Panc1 (cell line): ENCODE measurements at regions not wholly inside any gene's neighbourhood (a gene's known extent, or its start where the extent isn't known, plus 50 kb on each side); places are given as distances from the start of the nearest gene placed in this dataset.

Experiments
- ATAC-seq: fragments of 200-7000 bp; cut with Tn5 transposase; 2 replicates; pipeline ENCODE4 v1.9.1; 2020; ENCODE audit warnings: mild to moderate bottlenecking, moderate library complexity
- BruUV-seq: library from RNA; stranded (reverse); fragments of 400-500 nt; replicated peaks from 2 replicates; lab custom pipeline; 2021; lab: Mats Ljungman, UMichigan
- CTCF ChIA-PET: fragments of 300-600 bp; sonication (Branson Sonifier 250); formaldehyde crosslinking; loops from one replicate; lab custom pipeline; 2022; ENCODE audit warnings: antibody characterized with exemption; lab: Charles Lee
- POLR2A ChIA-PET: fragments of 300-600 bp; sonication (Branson Sonifier 250); formaldehyde crosslinking; loops from one replicate; lab custom pipeline; 2022; ENCODE audit warnings: antibody characterized with exemption; lab: Charles Lee
- DNase-seq: peaks from one replicate; pipeline ENCODE4 v3.0.0-alpha.2; 2010; ENCODE audit warnings: low read depth, low spot score
- H3K27ac ChIP-seq: 2 replicates; pipeline ENCODE4 v1.5.1; 2011; ENCODE audit warnings: mild to moderate bottlenecking, low read length, inconsistent platforms
- H3K27me3 ChIP-seq: fragments of 200-500 bp; sonication (Bioruptor generic); 2 replicates; pipeline ENCODE4 v1.6.0; 2014; ENCODE audit warnings: low read length, inconsistent platforms; ENCODE audit not compliant: control insufficient read depth, insufficient read depth
- H3K36me3 ChIP-seq: fragments of 200-500 bp; sonication (Bioruptor generic); 2 replicates; pipeline ENCODE4 v1.5.1; 2014; ENCODE audit warnings: inconsistent platforms, mild to moderate bottlenecking, low read length, moderate library complexity; ENCODE audit not compliant: control insufficient read depth, insufficient read depth
- H3K4me1 ChIP-seq: 2 replicates; pipeline ENCODE4 v1.5.1; 2011; ENCODE audit warnings: inconsistent platforms, mild to moderate bottlenecking, low read length, moderate library complexity; ENCODE audit not compliant: control insufficient read depth, insufficient read depth
- H3K4me3 ChIP-seq, 2 experiments: 2 replicates each; pipeline ENCODE4 v1.5.1; 2011 to 2012; ENCODE audit warnings: low read depth in 2 of 2, low read length in 2 of 2, mild to moderate bottlenecking in 2 of 2, inconsistent platforms in 1 of 2, moderate library complexity in 1 of 2
- H3K9me3 ChIP-seq: fragments of 200-500 bp; sonication (Bioruptor generic); 2 replicates; pipeline ENCODE4 v1.5.1; 2014; ENCODE audit warnings: low read depth, mild to moderate bottlenecking, inconsistent platforms, low read length, moderate library complexity; ENCODE audit not compliant: control insufficient read depth, insufficient read depth
- POLR2AphosphoS5 ChIP-seq: IDR thresholded peaks from 2 replicates; pipeline ENCODE4 v1.6.1; 2012; ENCODE audit warnings: mild to moderate bottlenecking, low read depth, low read length, moderate library complexity
- SIN3A ChIP-seq: IDR thresholded peaks from 2 replicates; pipeline ENCODE4 v1.6.1; 2012; ENCODE audit warnings: low read depth, mild to moderate bottlenecking, low read length, moderate library complexity, borderline replicate concordance; ENCODE audit not compliant: insufficient read depth
- TCF7L2 ChIP-seq: IDR thresholded peaks from 2 replicates; pipeline ENCODE4 v1.6.1; 2011; ENCODE audit warnings: mild to moderate bottlenecking, low read depth, low read length, inconsistent platforms
- in situ Hi-C: cut with HindIII; loops from 2 replicates; pipeline ENCODE4 v1.10.0; 2016; ENCODE audit warnings: low sequenced_read_pairs, low pct_unique_long_range_greater_than_20kb
- intact Hi-C: fragments of 100-400 bp; cut with micrococcal nuclease; formaldehyde crosslinking; loops from one replicate; pipeline ENCODE4 v1.10.0; 2022; ENCODE audit not compliant: unreplicated experiment
- TF ChIP-seq, protein P1 (sequence below): fragments of 450-650 bp; IDR thresholded peaks from 2 replicates; pipeline ENCODE4 v1.5.1; 2017; ENCODE audit warnings: mild to moderate bottlenecking
- TF ChIP-seq, protein P2 (sequence below), 2 experiments: IDR thresholded peaks; 2 replicates each; pipeline ENCODE4 v1.6.1; 2011 to 2012; ENCODE audit warnings: low read depth in 2 of 2, control low read depth in 1 of 2, low read length in 1 of 2, mild to moderate bottlenecking in 1 of 2, moderate library complexity in 1 of 2; ENCODE audit not compliant: insufficient read depth in 1 of 2

DNA sequence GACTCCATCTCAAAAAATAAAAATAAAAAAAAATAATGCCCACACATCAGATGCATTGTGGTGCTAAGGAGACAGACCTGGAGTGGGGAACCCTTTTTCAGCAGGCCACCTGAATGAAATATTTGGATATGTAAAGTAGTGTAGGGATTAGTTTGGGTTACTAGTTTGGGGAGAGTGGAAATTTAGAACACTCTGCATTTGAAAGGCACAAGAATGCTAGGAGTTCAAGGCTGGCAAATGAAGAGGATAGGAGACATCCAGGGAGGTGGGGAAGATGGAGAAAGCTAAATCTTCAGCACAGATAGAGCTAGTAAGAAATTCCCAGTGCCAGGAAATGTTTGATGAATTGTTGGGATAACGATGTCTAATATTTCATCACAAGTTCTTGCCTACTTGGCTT is 298.3 kb upstream of the ERCC4 start:
- no peak overlapping the region for H3K27ac ChIP-seq
- in situ Hi-C loops (no loop called here), intact Hi-C loops (no loop called here)
- DNase-seq: no peak
- TF ChIP-seq, protein P1, sequence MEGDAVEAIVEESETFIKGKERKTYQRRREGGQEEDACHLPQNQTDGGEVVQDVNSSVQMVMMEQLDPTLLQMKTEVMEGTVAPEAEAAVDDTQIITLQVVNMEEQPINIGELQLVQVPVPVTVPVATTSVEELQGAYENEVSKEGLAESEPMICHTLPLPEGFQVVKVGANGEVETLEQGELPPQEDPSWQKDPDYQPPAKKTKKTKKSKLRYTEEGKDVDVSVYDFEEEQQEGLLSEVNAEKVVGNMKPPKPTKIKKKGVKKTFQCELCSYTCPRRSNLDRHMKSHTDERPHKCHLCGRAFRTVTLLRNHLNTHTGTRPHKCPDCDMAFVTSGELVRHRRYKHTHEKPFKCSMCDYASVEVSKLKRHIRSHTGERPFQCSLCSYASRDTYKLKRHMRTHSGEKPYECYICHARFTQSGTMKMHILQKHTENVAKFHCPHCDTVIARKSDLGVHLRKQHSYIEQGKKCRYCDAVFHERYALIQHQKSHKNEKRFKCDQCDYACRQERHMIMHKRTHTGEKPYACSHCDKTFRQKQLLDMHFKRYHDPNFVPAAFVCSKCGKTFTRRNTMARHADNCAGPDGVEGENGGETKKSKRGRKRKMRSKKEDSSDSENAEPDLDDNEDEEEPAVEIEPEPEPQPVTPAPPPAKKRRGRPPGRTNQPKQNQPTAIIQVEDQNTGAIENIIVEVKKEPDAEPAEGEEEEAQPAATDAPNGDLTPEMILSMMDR: no peak
- TF ChIP-seq POLR2AphosphoS5 (no peak), TCF7L2 (no peak), SIN3A (no peak)
- TF ChIP-seq, protein P2, sequence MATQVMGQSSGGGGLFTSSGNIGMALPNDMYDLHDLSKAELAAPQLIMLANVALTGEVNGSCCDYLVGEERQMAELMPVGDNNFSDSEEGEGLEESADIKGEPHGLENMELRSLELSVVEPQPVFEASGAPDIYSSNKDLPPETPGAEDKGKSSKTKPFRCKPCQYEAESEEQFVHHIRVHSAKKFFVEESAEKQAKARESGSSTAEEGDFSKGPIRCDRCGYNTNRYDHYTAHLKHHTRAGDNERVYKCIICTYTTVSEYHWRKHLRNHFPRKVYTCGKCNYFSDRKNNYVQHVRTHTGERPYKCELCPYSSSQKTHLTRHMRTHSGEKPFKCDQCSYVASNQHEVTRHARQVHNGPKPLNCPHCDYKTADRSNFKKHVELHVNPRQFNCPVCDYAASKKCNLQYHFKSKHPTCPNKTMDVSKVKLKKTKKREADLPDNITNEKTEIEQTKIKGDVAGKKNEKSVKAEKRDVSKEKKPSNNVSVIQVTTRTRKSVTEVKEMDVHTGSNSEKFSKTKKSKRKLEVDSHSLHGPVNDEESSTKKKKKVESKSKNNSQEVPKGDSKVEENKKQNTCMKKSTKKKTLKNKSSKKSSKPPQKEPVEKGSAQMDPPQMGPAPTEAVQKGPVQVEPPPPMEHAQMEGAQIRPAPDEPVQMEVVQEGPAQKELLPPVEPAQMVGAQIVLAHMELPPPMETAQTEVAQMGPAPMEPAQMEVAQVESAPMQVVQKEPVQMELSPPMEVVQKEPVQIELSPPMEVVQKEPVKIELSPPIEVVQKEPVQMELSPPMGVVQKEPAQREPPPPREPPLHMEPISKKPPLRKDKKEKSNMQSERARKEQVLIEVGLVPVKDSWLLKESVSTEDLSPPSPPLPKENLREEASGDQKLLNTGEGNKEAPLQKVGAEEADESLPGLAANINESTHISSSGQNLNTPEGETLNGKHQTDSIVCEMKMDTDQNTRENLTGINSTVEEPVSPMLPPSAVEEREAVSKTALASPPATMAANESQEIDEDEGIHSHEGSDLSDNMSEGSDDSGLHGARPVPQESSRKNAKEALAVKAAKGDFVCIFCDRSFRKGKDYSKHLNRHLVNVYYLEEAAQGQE (IDR thresholded peaks at IDR 0.05; ENCODE audit: insufficient read depth in 1 of 2, low read depth in 2 of 2, low read length in 1 of 2): no peak
- H3K4me1 ChIP-seq: no peaks in the 10 kb centered on the region
- no peaks in the 10 kb centered on the region for H3K27me3 ChIP-seq
- ChIA-PET POLR2A (no interaction called here), CTCF (no interaction called here)
- no TSS peak for BruUV-seq
- H3K36me3 ChIP-seq: no peaks in the 10 kb centered on the region
- no peak overlapping the region for H3K4me3 ChIP-seq
- H3K9me3 ChIP-seq: no peaks in the 10 kb centered on the region
- ATAC-seq: no peak

DNA sequence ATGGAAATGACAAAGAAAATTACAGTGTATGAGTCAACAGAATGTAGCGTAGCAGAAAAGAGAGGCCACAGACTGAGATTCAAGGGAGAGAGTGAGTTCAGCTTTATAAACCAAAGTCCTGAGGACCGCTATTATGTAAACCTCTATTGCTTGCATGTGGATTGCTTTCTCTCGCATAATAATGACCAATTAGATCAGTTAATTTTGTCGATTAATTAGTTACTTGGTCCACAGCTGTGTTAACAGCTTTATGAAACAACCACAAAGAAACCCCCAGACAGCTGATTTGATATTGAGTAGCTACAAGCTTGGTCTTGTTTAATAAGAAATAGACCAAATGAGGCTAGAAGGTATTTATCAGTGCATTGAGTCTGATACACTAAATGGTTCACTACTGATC is 291.8 kb upstream of the ERCC4 start:
- DNase-seq: no peak
- TF ChIP-seq TCF7L2 (no peak), SIN3A (no peak), POLR2AphosphoS5 (no peak)
- TF ChIP-seq, protein P2 (IDR thresholded peaks at IDR 0.05; ENCODE audit: insufficient read depth in 1 of 2, low read depth in 2 of 2, low read length in 1 of 2): no peak
- ChIA-PET POLR2A (interaction anchor here (0.6 kb wide), 1 partner anchor 18 kb away, joined by 7 read pairs; no protein-coding TSS in a partner anchor), CTCF (no interaction called here)
- Histone ChIP-seq H3K9me3 (no peaks in the 10 kb centered on the region), H3K36me3 (no peaks in the 10 kb centered on the region), H3K4me1 (no peaks in the 10 kb centered on the region), H3K27ac (no peak overlapping the region), H3K4me3 (no peak overlapping the region), H3K27me3 (no peaks in the 10 kb centered on the region)
- no TSS peak for BruUV-seq
- intact Hi-C loops (no loop called here), in situ Hi-C loops (no loop called here)
- no peak for ATAC-seq
